ENCODE measurements at regions not wholly inside any gene's neighbourhood (a gene's known extent, or its start where the extent isn't known, plus 50 kb on each side); places are given as distances from the start of the nearest gene placed in this dataset.

DNA sequence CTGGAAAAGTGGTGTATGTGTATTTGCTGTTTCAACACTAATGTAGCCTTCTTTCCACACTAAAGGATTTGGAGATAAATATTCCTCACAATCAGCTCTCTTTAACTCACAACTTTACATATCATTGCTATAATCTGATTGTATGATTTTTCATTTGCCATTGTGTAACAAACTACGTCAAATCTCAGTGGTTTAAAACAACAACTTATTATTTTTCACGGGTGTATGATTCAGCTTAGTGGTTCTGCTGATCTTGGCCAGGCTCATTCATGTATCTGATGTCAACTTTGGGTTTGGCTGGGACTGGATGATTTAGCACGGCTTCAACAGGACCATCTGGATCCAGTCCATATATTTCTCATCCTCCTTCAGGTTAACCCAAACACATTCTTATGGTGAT is 55.4 kb upstream of the TMX4 start (continued):
- TF ChIP-seq, protein P1, sequence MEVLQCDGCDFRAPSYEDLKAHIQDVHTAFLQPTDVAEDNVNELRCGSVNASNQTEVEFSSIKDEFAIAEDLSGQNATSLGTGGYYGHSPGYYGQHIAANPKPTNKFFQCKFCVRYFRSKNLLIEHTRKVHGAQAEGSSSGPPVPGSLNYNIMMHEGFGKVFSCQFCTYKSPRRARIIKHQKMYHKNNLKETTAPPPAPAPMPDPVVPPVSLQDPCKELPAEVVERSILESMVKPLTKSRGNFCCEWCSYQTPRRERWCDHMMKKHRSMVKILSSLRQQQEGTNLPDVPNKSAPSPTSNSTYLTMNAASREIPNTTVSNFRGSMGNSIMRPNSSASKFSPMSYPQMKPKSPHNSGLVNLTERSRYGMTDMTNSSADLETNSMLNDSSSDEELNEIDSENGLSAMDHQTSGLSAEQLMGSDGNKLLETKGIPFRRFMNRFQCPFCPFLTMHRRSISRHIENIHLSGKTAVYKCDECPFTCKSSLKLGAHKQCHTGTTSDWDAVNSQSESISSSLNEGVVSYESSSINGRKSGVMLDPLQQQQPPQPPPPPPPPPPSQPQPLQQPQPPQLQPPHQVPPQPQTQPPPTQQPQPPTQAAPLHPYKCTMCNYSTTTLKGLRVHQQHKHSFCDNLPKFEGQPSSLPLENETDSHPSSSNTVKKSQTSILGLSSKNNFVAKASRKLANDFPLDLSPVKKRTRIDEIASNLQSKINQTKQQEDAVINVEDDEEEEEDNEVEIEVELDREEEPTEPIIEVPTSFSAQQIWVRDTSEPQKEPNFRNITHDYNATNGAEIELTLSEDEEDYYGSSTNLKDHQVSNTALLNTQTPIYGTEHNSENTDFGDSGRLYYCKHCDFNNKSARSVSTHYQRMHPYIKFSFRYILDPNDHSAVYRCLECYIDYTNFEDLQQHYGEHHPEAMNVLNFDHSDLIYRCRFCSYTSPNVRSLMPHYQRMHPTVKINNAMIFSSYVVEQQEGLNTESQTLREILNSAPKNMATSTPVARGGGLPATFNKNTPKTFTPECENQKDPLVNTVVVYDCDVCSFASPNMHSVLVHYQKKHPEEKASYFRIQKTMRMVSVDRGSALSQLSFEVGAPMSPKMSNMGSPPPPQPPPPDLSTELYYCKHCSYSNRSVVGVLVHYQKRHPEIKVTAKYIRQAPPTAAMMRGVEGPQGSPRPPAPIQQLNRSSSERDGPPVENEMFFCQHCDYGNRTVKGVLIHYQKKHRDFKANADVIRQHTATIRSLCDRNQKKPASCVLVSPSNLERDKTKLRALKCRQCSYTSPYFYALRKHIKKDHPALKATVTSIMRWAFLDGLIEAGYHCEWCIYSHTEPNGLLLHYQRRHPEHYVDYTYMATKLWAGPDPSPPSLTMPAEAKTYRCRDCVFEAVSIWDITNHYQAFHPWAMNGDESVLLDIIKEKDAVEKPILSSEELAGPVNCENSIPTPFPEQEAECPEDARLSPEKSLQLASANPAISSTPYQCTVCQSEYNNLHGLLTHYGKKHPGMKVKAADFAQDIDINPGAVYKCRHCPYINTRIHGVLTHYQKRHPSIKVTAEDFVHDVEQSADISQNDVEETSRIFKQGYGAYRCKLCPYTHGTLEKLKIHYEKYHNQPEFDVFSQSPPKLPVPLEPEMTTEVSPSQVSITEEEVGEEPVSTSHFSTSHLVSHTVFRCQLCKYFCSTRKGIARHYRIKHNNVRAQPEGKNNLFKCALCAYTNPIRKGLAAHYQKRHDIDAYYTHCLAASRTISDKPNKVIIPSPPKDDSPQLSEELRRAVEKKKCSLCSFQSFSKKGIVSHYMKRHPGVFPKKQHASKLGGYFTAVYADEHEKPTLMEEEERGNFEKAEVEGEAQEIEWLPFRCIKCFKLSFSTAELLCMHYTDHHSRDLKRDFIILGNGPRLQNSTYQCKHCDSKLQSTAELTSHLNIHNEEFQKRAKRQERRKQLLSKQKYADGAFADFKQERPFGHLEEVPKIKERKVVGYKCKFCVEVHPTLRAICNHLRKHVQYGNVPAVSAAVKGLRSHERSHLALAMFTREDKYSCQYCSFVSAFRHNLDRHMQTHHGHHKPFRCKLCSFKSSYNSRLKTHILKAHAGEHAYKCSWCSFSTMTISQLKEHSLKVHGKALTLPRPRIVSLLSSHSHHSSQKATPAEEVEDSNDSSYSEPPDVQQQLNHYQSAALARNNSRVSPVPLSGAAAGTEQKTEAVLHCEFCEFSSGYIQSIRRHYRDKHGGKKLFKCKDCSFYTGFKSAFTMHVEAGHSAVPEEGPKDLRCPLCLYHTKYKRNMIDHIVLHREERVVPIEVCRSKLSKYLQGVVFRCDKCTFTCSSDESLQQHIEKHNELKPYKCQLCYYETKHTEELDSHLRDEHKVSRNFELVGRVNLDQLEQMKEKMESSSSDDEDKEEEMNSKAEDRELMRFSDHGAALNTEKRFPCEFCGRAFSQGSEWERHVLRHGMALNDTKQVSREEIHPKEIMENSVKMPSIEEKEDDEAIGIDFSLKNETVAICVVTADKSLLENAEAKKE (CRISPR knock-in tag; IDR thresholded peaks at IDR 0.05), result no peak
- TF ChIP-seq, protein P2, sequence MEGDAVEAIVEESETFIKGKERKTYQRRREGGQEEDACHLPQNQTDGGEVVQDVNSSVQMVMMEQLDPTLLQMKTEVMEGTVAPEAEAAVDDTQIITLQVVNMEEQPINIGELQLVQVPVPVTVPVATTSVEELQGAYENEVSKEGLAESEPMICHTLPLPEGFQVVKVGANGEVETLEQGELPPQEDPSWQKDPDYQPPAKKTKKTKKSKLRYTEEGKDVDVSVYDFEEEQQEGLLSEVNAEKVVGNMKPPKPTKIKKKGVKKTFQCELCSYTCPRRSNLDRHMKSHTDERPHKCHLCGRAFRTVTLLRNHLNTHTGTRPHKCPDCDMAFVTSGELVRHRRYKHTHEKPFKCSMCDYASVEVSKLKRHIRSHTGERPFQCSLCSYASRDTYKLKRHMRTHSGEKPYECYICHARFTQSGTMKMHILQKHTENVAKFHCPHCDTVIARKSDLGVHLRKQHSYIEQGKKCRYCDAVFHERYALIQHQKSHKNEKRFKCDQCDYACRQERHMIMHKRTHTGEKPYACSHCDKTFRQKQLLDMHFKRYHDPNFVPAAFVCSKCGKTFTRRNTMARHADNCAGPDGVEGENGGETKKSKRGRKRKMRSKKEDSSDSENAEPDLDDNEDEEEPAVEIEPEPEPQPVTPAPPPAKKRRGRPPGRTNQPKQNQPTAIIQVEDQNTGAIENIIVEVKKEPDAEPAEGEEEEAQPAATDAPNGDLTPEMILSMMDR (conservative IDR thresholded peaks at IDR 0.05; ENCODE audit: low read depth in 2 of 2), result no peak
- no peak for TF ChIP-seq EZH2phosphoT487 (IDR thresholded peaks at IDR 0.05; ENCODE audit: unreplicated experiment)
- TF ChIP-seq POLR2AphosphoS5 (IDR thresholded peaks at IDR 0.05; ENCODE audit: low read depth), result no peak

DNA sequence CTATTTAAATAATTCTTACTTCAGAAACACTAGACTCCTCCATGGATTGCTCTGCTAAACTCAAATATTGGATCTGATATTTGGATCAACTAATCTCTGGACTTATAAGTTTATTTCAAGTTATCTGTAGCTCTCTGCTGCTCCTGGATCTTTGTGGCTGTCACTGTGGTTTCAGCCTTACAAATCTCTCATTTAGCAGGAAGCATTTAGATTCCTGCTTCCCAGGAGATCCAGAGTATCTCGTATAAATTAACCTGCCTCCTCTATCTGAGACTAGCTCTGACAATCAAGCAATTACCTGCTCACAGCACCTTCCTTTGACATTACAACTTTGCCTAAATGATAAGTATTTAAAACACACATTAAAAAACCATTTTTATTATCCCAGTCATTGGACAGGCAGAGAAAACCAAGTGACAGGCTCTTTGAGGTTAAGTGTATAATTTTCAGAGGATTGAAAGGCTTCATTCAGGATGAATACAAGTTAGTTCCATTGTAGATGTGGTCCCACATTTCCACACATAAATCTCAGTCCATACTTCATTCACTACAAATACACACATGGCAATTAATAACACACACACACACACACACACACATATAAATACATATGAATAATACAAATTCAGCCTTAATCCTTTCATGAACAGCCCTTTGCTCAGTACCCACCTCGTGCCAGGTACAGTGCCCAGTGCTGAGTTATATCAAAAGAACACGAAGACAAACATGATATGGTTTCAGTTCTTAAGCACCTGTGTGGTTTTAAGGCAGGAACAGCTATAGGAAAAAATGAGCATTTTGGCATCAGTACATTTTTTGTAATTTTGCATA is 55.5 kb upstream of the PLCB1 start:
- TF ChIP-seq, protein P3, sequence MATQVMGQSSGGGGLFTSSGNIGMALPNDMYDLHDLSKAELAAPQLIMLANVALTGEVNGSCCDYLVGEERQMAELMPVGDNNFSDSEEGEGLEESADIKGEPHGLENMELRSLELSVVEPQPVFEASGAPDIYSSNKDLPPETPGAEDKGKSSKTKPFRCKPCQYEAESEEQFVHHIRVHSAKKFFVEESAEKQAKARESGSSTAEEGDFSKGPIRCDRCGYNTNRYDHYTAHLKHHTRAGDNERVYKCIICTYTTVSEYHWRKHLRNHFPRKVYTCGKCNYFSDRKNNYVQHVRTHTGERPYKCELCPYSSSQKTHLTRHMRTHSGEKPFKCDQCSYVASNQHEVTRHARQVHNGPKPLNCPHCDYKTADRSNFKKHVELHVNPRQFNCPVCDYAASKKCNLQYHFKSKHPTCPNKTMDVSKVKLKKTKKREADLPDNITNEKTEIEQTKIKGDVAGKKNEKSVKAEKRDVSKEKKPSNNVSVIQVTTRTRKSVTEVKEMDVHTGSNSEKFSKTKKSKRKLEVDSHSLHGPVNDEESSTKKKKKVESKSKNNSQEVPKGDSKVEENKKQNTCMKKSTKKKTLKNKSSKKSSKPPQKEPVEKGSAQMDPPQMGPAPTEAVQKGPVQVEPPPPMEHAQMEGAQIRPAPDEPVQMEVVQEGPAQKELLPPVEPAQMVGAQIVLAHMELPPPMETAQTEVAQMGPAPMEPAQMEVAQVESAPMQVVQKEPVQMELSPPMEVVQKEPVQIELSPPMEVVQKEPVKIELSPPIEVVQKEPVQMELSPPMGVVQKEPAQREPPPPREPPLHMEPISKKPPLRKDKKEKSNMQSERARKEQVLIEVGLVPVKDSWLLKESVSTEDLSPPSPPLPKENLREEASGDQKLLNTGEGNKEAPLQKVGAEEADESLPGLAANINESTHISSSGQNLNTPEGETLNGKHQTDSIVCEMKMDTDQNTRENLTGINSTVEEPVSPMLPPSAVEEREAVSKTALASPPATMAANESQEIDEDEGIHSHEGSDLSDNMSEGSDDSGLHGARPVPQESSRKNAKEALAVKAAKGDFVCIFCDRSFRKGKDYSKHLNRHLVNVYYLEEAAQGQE (IDR thresholded peaks at IDR 0.05; ENCODE audit: unreplicated experiment), result no peak
- TF ChIP-seq, protein P2 (conservative IDR thresholded peaks at IDR 0.05; ENCODE audit: low read depth in 2 of 2), result no peak
- TF ChIP-seq POLR2AphosphoS5 (IDR thresholded peaks at IDR 0.05; ENCODE audit: low read depth) (no peak), CREB1 (CRISPR knock-in tag; IDR thresholded peaks at IDR 0.05; ENCODE audit: low read depth) (no peak)
- Histone ChIP-seq H3K4me3 (no peak overlapping the region), H3K27me3 (ENCODE audit: insufficient read depth) (no peaks in the 10 kb centered on the region), H3F3A (replicated peaks; ENCODE audit: low read depth) (no peaks in the 10 kb centered on the region), H3K27ac (ENCODE audit: low read depth) (no peak overlapping the region), H3K4me1 (ENCODE audit: insufficient read depth) (peaks cover 10% of the 10 kb centered on the region; the same call in 1 of the 2 replicates), H2AFZ (no peak overlapping the region), H3K79me2 (replicated peaks; ENCODE audit: insufficient read depth) (no peaks in the 10 kb centered on the region), H3K36me3 (ENCODE audit: insufficient read depth) (no peaks in the 10 kb centered on the region), H4K20me1 (replicated peaks; ENCODE audit: insufficient read depth) (no peaks in the 10 kb centered on the region), H3K9me2 (ENCODE audit: insufficient read depth) (no peaks in the 10 kb centered on the region), H3K4me2 (no peak overlapping the region)
- no peak overlapping the region for H3K27ac Mint-ChIP-seq
- H3K36me3 Mint-ChIP-seq (ENCODE audit: low read depth), result no peaks in the 10 kb centered on the region
- H3K4me3 Mint-ChIP-seq, result no peak overlapping the region
- H3K9me3 Mint-ChIP-seq, result no peaks in the 10 kb centered on the region
- ATAC-seq, result no peak
- DNase-seq (ENCODE audit: low spot score), result no peak
- H3K27me3 Mint-ChIP-seq (ENCODE audit: insufficient read depth, low read depth, poor library complexity), result no peaks in the 10 kb centered on the region
- H3K4me1 Mint-ChIP-seq, result peaks cover 11% of the 10 kb centered on the region

Data from GM23338 (cell line).